NCI-H748 treated with DMSO at 0.1 percent for 48 hours (cell line): ENCODE measurements at regions not wholly inside any gene's neighbourhood (a gene's known extent, or its start where the extent isn't known, plus 50 kb on each side); places are given as distances from the start of the nearest gene placed in this dataset.

Experiments used
- DNase-seq: peaks from one replicate; lab custom pipeline; 2025; lab: John Stamatoyannopoulos, UW

- DNase-seq = no peak
Observed at GRCh38 chr11:111035746-111036145, 209.8 kb upstream of the POU2AF2 start.

GRCh38 chr11:111026241-111026640, 219.3 kb upstream of the POU2AF2 start:
- DNase-seq = no peak

- no peak for DNase-seq
Observed at GRCh38 chr11:111021131-111021530, 224.4 kb upstream of the POU2AF2 start.

GRCh38 chr11:111019871-111020670, 225.5 kb upstream of the POU2AF2 start:
- no peak for DNase-seq

GRCh38 chr11:111019451-111019850, 226.1 kb upstream of the POU2AF2 start:
- DNase-seq = no peak

- no peak for DNase-seq
Observed at GRCh38 chr11:111018566-111018965, 227.0 kb upstream of the POU2AF2 start.

GRCh38 chr11:111012491-111012890, 233.0 kb upstream of the POU2AF2 start:
- DNase-seq = no peak

- DNase-seq = no peak
Observed at GRCh38 chr11:111011275-111011594, 234.3 kb upstream of the POU2AF2 start.

- DNase-seq = no peak
Observed at GRCh38 chr11:111010391-111011274, 234.9 kb upstream of the POU2AF2 start.

- no peak for DNase-seq
Observed at GRCh38 chr11:111006227-111006626, 239.3 kb upstream of the POU2AF2 start.

GRCh38 chr11:111001986-111002611, 243.4 kb upstream of the POU2AF2 start:
- DNase-seq = no peak

GRCh38 chr11:111001081-111001430, 244.5 kb upstream of the POU2AF2 start:
- DNase-seq = no peak

GRCh38 chr11:111000400-111001080, 245.0 kb upstream of the POU2AF2 start:
- no peak for DNase-seq

GRCh38 chr11:110992481-110992880, 253.0 kb upstream of the POU2AF2 start:
- DNase-seq = no peak

GRCh38 chr11:110991661-110992355, 253.7 kb upstream of the POU2AF2 start:
- no peak for DNase-seq

- DNase-seq = no peak
Observed at GRCh38 chr11:110990311-110990710, 255.2 kb upstream of the POU2AF2 start.

- no peak for DNase-seq
Observed at GRCh38 chr11:110989428-110990133, 255.9 kb upstream of the POU2AF2 start.

- DNase-seq = no peak
Observed at GRCh38 chr11:110988671-110989070, 256.9 kb upstream of the POU2AF2 start.

- no peak for DNase-seq
Observed at GRCh38 chr11:110986016-110986415, 259.5 kb upstream of the POU2AF2 start.

GRCh38 chr11:110985547-110985946, 260.0 kb upstream of the POU2AF2 start:
- DNase-seq = no peak

- no peak for DNase-seq
Observed at GRCh38 chr11:110984693-110985092, 260.8 kb upstream of the POU2AF2 start.
